Dedifferentiated amniotic fluid mesenchymal stem cell (primary cell): ENCODE measurements at regions not wholly inside any gene's neighbourhood (a gene's known extent, or its start where the extent isn't known, plus 50 kb on each side); places are given as distances from the start of the nearest gene placed in this dataset.

Experiments used
- DNase-seq: peaks from one replicate; pipeline ENCODE4 v3.0.0-alpha.2; 2016; ENCODE audit errors: extremely low spot score

- no peak for DNase-seq
These were observed 106.5 kb downstream of the TPRA1 start for GRCh38 chr3:127483902-127484591.

- no peak for DNase-seq
These were observed 107.4 kb downstream of the TPRA1 start for GRCh38 chr3:127483005-127483641.

- DNase-seq: no peak
These were observed 108.1 kb downstream of the TPRA1 start for GRCh38 chr3:127482216-127483004.

GRCh38 chr3:127480196-127480954, 110.2 kb downstream of the TPRA1 start:
- DNase-seq: no peak

GRCh38 chr3:127479449-127479848, 111.1 kb downstream of the TPRA1 start:
- no peak for DNase-seq

GRCh38 chr3:127478922-127479321, 111.6 kb downstream of the TPRA1 start:
- DNase-seq: no peak

GRCh38 chr3:127477396-127477795, 113.1 kb downstream of the TPRA1 start:
- no peak for DNase-seq

GRCh38 chr3:127476936-127477335, 113.6 kb downstream of the TPRA1 start:
- no peak for DNase-seq

GRCh38 chr3:127475975-127476705, 114.4 kb downstream of the TPRA1 start:
- no peak for DNase-seq

- no peak for DNase-seq
These were observed 115.1 kb downstream of the TPRA1 start for GRCh38 chr3:127475391-127475790.

GRCh38 chr3:127473244-127474024, 117.1 kb downstream of the TPRA1 start:
- no peak for DNase-seq

GRCh38 chr3:127472506-127472905, 118.0 kb downstream of the TPRA1 start:
- DNase-seq: no peak

- DNase-seq: no peak
These were observed 119.4 kb downstream of the TPRA1 start for GRCh38 chr3:127471142-127471541.

- DNase-seq: no peak
These were observed 120.8 kb downstream of the TPRA1 start for GRCh38 chr3:127469760-127470159.

GRCh38 chr3:127467391-127467790, 123.1 kb downstream of the TPRA1 start:
- DNase-seq: no peak

- DNase-seq: no peak
These were observed 125.9 kb downstream of the TPRA1 start for GRCh38 chr3:127464642-127465041.

- no peak for DNase-seq
These were observed 128.3 kb downstream of the TPRA1 start for GRCh38 chr3:127462111-127462655.

- no peak for DNase-seq
These were observed 129.1 kb downstream of the TPRA1 start for GRCh38 chr3:127461286-127461910.

GRCh38 chr3:127459891-127460290, 130.6 kb downstream of the TPRA1 start:
- DNase-seq: no peak
